MM.1S (cell line): ENCODE measurements at regions not wholly inside any gene's neighbourhood (a gene's known extent, or its start where the extent isn't known, plus 50 kb on each side); places are given as distances from the start of the nearest gene placed in this dataset.
A peak's percentile ranks its signal among the peaks of the same experiment; 100 is the strongest.

ENCODE experiments used
- DNase-seq: peaks from one replicate; pipeline ENCODE4 v3.0.0-alpha.2; 2015
- H2AFZ ChIP-seq: fragments of 300-600 bp; sonication (generic); 2 replicates; pipeline ENCODE4 v1.6.0; 2016; ENCODE audit warnings: antibody characterized with exemption, low read length
- H3F3A ChIP-seq: fragments of 300-600 bp; sonication (generic); 2 replicates; pipeline ENCODE4 v1.6.1; 2016; ENCODE audit warnings: mild to moderate bottlenecking, antibody characterized with exemption, low read length, moderate library complexity, mixed read lengths; ENCODE audit not compliant: insufficient read depth
- H3K27ac ChIP-seq: fragments of 300-600 bp; sonication (generic); 2 replicates; pipeline ENCODE4 v1.5.1; 2016; ENCODE audit warnings: mild to moderate bottlenecking, low read length
- H3K27me3 ChIP-seq: fragments of 300-600 bp; sonication (generic); replicated peaks from 2 replicates; pipeline ENCODE4 v1.6.0; 2016; ENCODE audit warnings: low read length; ENCODE audit not compliant: insufficient read depth
- H3K36me3 ChIP-seq: fragments of 300-600 bp; sonication (generic); replicated peaks from 2 replicates; pipeline ENCODE4 v1.6.1; 2016; ENCODE audit warnings: mild to moderate bottlenecking, low read length, mixed read lengths; ENCODE audit not compliant: insufficient read depth
- H3K4me1 ChIP-seq: fragments of 300-600 bp; sonication (generic); 2 replicates; pipeline ENCODE4 v1.6.1; 2016; ENCODE audit warnings: low read length, mixed read lengths
- H3K4me2 ChIP-seq: fragments of 300-600 bp; sonication (generic); 2 replicates; pipeline ENCODE4 v1.6.0; 2016; ENCODE audit warnings: low read depth, low read length
- H3K4me3 ChIP-seq: fragments of 300-600 bp; sonication (generic); 2 replicates; pipeline ENCODE4 v1.5.1; 2016; ENCODE audit warnings: low read length, mixed read lengths
- H3K79me2 ChIP-seq: fragments of 300-600 bp; sonication (generic); 2 replicates; pipeline ENCODE4 v1.6.1; 2016; ENCODE audit warnings: mixed run types, low read length, mixed read lengths
- H3K9ac ChIP-seq: fragments of 300-600 bp; sonication (generic); 2 replicates; pipeline ENCODE4 v1.6.1; 2016; ENCODE audit warnings: low read length, mixed read lengths
- H3K9me2 ChIP-seq: fragments of 300-600 bp; sonication (generic); replicated peaks from 2 replicates; pipeline ENCODE4 v1.6.1; 2016; ENCODE audit warnings: mild to moderate bottlenecking, low read length, mixed read lengths; ENCODE audit not compliant: insufficient read depth
- H3K9me3 ChIP-seq: fragments of 300-600 bp; sonication (generic); replicated peaks from 2 replicates; pipeline ENCODE4 v1.6.1; 2016; ENCODE audit warnings: mild to moderate bottlenecking, low read length, mixed read lengths; ENCODE audit not compliant: insufficient read depth
- H4K20me1 ChIP-seq: fragments of 300-600 bp; sonication (generic); 2 replicates; pipeline ENCODE4 v1.6.1; 2016; ENCODE audit warnings: mild to moderate bottlenecking, low read length, moderate library complexity, mixed read lengths; ENCODE audit not compliant: insufficient read depth
- CTCF ChIP-seq: fragments of 300-600 bp; sonication (generic); IDR thresholded peaks from 2 replicates; pipeline ENCODE4 v1.5.1; 2016; ENCODE audit warnings: antibody characterized with exemption, low read length, mixed read lengths
- EZH2 ChIP-seq: fragments of 300-600 bp; sonication (generic); optimal IDR thresholded peaks from 2 replicates; pipeline ENCODE3; 2017; ENCODE audit warnings: low read depth, mild to moderate bottlenecking, antibody characterized with exemption, low read length, mixed read lengths
- EZH2phosphoT487 ChIP-seq: fragments of 300-600 bp; sonication (generic); IDR thresholded peaks from 2 replicates; pipeline ENCODE4 v1.6.1; 2018; ENCODE audit warnings: antibody characterized with exemption, low read length

DNA sequence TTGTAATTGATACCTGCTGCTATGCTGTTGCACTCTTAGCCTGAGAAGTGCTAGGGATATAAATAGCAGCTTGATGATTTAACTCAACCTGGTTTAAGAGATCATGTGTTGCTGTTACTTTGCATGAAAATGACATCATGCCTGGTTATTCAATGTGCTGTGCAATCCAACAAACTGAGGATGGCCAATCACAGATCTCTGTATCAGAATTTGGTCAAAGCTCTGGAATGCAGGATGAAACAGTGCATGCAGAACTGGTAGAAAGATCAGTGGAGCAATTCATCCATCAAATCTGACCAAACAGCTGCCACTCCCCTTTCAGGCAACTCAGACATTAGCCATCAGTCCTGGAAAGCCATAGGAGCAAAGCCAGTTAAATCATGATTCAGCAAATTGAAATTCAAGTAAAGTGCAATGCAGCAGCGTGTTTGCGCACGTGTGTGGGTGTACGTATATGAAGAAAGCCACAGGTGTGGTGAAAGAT is 160.3 kb upstream of the RASGEF1B start:
- Histone ChIP-seq H3K36me3 (no peaks in the 10 kb centered on the region), H3K27me3 (no peaks in the 10 kb centered on the region), H3K4me3 (0 out of 2 replicates have a peak overlapping the region, but pooled peaks have one; percentile 4), H3K9ac (peak overlapping the region; percentile 39; the same call in 1 of the 2 replicates), H3K4me1 (peaks cover 65% of the 10 kb centered on the region), H3K79me2 (no peaks in the 10 kb centered on the region), H3K27ac (peak overlapping the region; percentile 77), H3F3A (peaks cover 36% of the 10 kb centered on the region), H2AFZ (peak overlapping the region; percentile 32; the same call in 1 of the 2 replicates), H4K20me1 (no peaks in the 10 kb centered on the region), H3K9me3 (no peaks in the 10 kb centered on the region), H3K9me2 (no peaks in the 10 kb centered on the region), H3K4me2 (peak overlapping the region; percentile 53)
- no peak for TF ChIP-seq CTCF
- peak; percentile 80 for DNase-seq

DNA sequence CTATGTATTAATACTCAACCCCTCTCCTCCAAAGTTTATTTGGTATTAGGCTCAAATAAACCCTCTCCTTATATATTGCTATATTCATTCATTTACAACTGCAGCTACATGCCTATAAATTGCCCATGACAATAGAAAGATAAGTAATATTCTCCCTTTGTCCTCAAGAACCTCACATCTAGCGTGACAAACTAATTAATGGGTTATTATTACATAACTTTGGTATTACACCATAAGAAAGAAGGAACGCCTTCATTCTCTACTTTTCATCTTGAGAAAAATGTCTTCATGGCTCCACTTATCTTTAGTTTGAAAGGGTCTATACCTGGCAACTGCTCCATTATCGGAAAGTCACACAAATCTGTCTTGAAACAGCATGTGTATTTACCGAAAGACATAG is 157.7 kb upstream of the RASGEF1B start:
- H3K79me2 ChIP-seq, result no peaks in the 10 kb centered on the region
- no peaks in the 10 kb centered on the region for H3K9me3 ChIP-seq
- no peak overlapping the region for H2AFZ ChIP-seq
- no peaks in the 10 kb centered on the region for H4K20me1 ChIP-seq
- TF ChIP-seq CTCF, result no peak
- H3K9ac ChIP-seq, result no peak overlapping the region
- no peak overlapping the region for H3K4me3 ChIP-seq
- H3K4me1 ChIP-seq, result peaks cover 60% of the 10 kb centered on the region
- no peaks in the 10 kb centered on the region for H3K27me3 ChIP-seq
- H3F3A ChIP-seq, result peaks cover 31% of the 10 kb centered on the region
- no peaks in the 10 kb centered on the region for H3K36me3 ChIP-seq
- H3K4me2 ChIP-seq, result no peak overlapping the region
- no peak for DNase-seq
- no peaks in the 10 kb centered on the region for H3K9me2 ChIP-seq
- H3K27ac ChIP-seq, result no peak overlapping the region

DNA sequence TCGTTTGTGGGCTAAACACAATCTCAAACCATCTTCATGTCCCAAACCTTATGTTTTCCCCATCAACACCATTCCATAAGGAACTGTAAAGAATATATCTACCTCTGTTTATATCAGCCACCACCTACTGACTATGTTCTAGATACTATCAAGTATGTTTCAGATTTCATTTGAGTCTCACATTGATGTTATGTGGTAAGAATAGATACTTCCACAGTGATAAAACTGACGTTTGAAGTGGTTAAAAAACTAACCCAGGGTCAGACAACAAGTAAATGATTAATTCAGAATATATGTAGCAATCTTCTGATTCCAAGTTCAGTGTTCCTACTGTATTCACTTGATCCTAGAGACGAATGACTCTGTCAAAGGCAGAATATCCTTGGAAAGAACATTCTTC is 156.8 kb upstream of the RASGEF1B start:
- DNase-seq, result no peak
- no peaks in the 10 kb centered on the region for H4K20me1 ChIP-seq
- H3K4me3 ChIP-seq, result no peak overlapping the region
- no peaks in the 10 kb centered on the region for H3K79me2 ChIP-seq
- H3K27me3 ChIP-seq, result no peaks in the 10 kb centered on the region
- H3K9ac ChIP-seq, result no peak overlapping the region
- peaks cover 31% of the 10 kb centered on the region for H3F3A ChIP-seq
- H3K9me3 ChIP-seq, result no peaks in the 10 kb centered on the region
- H3K27ac ChIP-seq, result no peak overlapping the region
- H3K9me2 ChIP-seq, result no peaks in the 10 kb centered on the region
- no peak overlapping the region for H2AFZ ChIP-seq
- H3K36me3 ChIP-seq, result no peaks in the 10 kb centered on the region
- no peak overlapping the region for H3K4me2 ChIP-seq
- peaks cover 69% of the 10 kb centered on the region for H3K4me1 ChIP-seq
- TF ChIP-seq CTCF (no peak), EZH2phosphoT487 (no peak), EZH2 (no peak)

- Histone ChIP-seq H3K9ac (no peak overlapping the region), H3K27me3 (no peaks in the 10 kb centered on the region), H3K4me3 (no peak overlapping the region), H3K9me3 (no peaks in the 10 kb centered on the region), H3K4me1 (peaks cover 70% of the 10 kb centered on the region), H3F3A (peaks cover 31% of the 10 kb centered on the region), H3K36me3 (no peaks in the 10 kb centered on the region), H3K27ac (no peak overlapping the region), H3K79me2 (no peaks in the 10 kb centered on the region), H3K4me2 (no peak overlapping the region), H4K20me1 (no peaks in the 10 kb centered on the region), H2AFZ (no peak overlapping the region), H3K9me2 (no peaks in the 10 kb centered on the region)
- no peak for TF ChIP-seq EZH2
- TF ChIP-seq CTCF, result no peak
- no peak for TF ChIP-seq EZH2phosphoT487
- DNase-seq, result no peak
Observed at GRCh38 chr4:81627590-81627989, 155.9 kb upstream of the RASGEF1B start.
